Ishikawa (cell line): ENCODE measurements at regions not wholly inside any gene's neighbourhood (a gene's known extent, or its start where the extent isn't known, plus 50 kb on each side); places are given as distances from the start of the nearest gene placed in this dataset.
A peak's percentile ranks its signal among the peaks of the same experiment; 100 is the strongest.

Experiments
- CEBPB ChIP-seq: IDR thresholded peaks from 2 replicates; pipeline ENCODE4 v1.6.1; 2012
- CREB1 ChIP-seq: IDR thresholded peaks from 2 replicates; pipeline ENCODE4 v1.6.1; 2012; ENCODE audit warnings: low read depth
- EGR1 ChIP-seq: IDR thresholded peaks from 2 replicates; pipeline ENCODE4 v1.6.1; 2012
- EP300 ChIP-seq: IDR thresholded peaks from 2 replicates; pipeline ENCODE4 v1.6.1; 2012; ENCODE audit warnings: borderline replicate concordance
- FOXM1 ChIP-seq: IDR thresholded peaks from 2 replicates; pipeline ENCODE4 v1.6.1; 2012; ENCODE audit warnings: low read depth, borderline replicate concordance
- MAX ChIP-seq: IDR thresholded peaks from 2 replicates; pipeline ENCODE4 v1.6.1; 2012
- NFIC ChIP-seq: IDR thresholded peaks from 2 replicates; pipeline ENCODE4 v1.6.1; 2012
- RAD21 ChIP-seq: IDR thresholded peaks from 2 replicates; pipeline ENCODE4 v1.6.1; 2012; ENCODE audit warnings: low read depth
- REST ChIP-seq: IDR thresholded peaks from 2 replicates; pipeline ENCODE4 v1.6.1; 2012; ENCODE audit warnings: low read depth, mild to moderate bottlenecking
- TAF1 ChIP-seq: IDR thresholded peaks from 2 replicates; pipeline ENCODE4 v1.6.1; 2012; ENCODE audit warnings: low read depth, mild to moderate bottlenecking
- TCF12 ChIP-seq: IDR thresholded peaks from 2 replicates; pipeline ENCODE4 v1.6.1; 2012; ENCODE audit warnings: low read depth
- TEAD4 ChIP-seq: IDR thresholded peaks from 2 replicates; pipeline ENCODE4 v1.6.1; 2012
- USF1 ChIP-seq: IDR thresholded peaks from 2 replicates; pipeline ENCODE4 v1.6.1; 2012
- YY1 ChIP-seq: IDR thresholded peaks from 2 replicates; pipeline ENCODE4 v1.6.1; 2012; ENCODE audit warnings: low read depth
- ZBTB7A ChIP-seq: IDR thresholded peaks from 2 replicates; pipeline ENCODE4 v1.6.1; 2012; ENCODE audit warnings: low read depth

- TF ChIP-seq TEAD4 (no peak), MAX (no peak), EP300 (no peak), YY1 (no peak), ZBTB7A (no peak), CREB1 (no peak), NFIC (no peak), REST (no peak), USF1 (no peak), CEBPB (no peak), RAD21 (no peak), EGR1 (no peak), TCF12 (no peak), FOXM1 (no peak), TAF1 (no peak)
Measured at GRCh38 chr18:34126121-34126520, 98.6 kb downstream of the NOL4 start.

GRCh38 chr18:34122724-34123334, 101.9 kb downstream of the NOL4 start:
- TF ChIP-seq TCF12 = no peak
- no peak for TF ChIP-seq YY1
- no peak for TF ChIP-seq FOXM1
- TF ChIP-seq RAD21 = peak; percentile 87
- no peak for TF ChIP-seq CREB1

- no peak for TF ChIP-seq ZBTB7A
- no peak for TF ChIP-seq EGR1
- TF ChIP-seq EP300 = peak; percentile 86
- TF ChIP-seq MAX = peak; percentile 27; the same call in 1 of the 2 replicates
- TF ChIP-seq CEBPB = peak; percentile 93
- peak; percentile 86 for TF ChIP-seq TCF12
- no peak for TF ChIP-seq REST
- no peak for TF ChIP-seq TAF1
- peak; percentile 96 for TF ChIP-seq TEAD4
- TF ChIP-seq CREB1 = 0 out of 2 replicates have a peak, but pooled peaks have one; percentile 21
- TF ChIP-seq FOXM1 = peak; percentile 84
- TF ChIP-seq RAD21 = peak; percentile 17; the same call in 1 of the 2 replicates
- TF ChIP-seq NFIC = peak; percentile 69
- TF ChIP-seq YY1 = no peak
- no peak for TF ChIP-seq USF1
Measured at GRCh38 chr18:34121200-34121721, 103.5 kb downstream of the NOL4 start.

GRCh38 chr18:34120294-34120693, 104.4 kb downstream of the NOL4 start:
- TF ChIP-seq TAF1 (no peak), RAD21 (no peak), TEAD4 (no peak), EP300 (no peak), REST (no peak), YY1 (no peak), EGR1 (no peak), CEBPB (no peak), FOXM1 (no peak), ZBTB7A (no peak), CREB1 (no peak), USF1 (no peak), MAX (no peak), TCF12 (no peak), NFIC (no peak)
